ENCODE measurements at regions not wholly inside any gene's neighbourhood (a gene's known extent, or its start where the extent isn't known, plus 50 kb on each side); places are given as distances from the start of the nearest gene placed in this dataset.

DNA sequence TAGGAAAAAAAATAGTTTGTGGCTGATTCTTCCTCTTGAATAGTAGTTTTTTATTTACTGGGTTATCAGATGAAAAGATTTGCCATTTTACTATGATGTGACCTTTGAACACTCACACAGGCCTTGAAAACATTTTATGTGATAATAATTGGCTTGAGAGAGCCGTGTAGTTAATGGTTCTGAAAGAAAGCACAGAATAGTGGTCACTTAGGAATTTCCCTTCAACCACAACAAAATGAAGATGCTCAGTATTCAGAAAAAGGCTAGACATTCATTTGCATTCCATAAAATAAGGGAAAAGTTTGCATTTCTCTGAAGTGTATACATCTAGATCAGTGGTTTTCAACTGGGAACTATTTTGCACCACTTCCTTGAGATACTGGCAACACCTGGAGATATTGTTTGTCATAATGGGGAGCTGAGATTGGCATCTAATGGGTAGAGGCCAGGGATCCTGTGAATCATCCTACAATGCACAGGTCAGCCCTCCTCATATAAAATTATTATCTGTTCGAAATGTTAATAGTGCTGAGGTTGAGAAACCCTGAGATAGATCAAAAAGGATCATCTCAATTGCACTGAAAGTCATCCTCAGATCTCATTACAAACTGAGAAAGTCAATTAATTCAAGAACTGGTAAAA, 446.4 kb upstream of the CCNG1 start:
- no peak for DNase-seq (ENCODE audit: low spot score)
- in situ Hi-C loops (cut with MboI; ENCODE audit: low sequenced_read_pairs, unreplicated experiment), result no loop called here
- TF ChIP-seq, protein P1, sequence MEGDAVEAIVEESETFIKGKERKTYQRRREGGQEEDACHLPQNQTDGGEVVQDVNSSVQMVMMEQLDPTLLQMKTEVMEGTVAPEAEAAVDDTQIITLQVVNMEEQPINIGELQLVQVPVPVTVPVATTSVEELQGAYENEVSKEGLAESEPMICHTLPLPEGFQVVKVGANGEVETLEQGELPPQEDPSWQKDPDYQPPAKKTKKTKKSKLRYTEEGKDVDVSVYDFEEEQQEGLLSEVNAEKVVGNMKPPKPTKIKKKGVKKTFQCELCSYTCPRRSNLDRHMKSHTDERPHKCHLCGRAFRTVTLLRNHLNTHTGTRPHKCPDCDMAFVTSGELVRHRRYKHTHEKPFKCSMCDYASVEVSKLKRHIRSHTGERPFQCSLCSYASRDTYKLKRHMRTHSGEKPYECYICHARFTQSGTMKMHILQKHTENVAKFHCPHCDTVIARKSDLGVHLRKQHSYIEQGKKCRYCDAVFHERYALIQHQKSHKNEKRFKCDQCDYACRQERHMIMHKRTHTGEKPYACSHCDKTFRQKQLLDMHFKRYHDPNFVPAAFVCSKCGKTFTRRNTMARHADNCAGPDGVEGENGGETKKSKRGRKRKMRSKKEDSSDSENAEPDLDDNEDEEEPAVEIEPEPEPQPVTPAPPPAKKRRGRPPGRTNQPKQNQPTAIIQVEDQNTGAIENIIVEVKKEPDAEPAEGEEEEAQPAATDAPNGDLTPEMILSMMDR (IDR thresholded peaks at IDR 0.05; ENCODE audit: borderline replicate concordance, control extremely low read depth, extremely low read depth, insufficient read depth, missing control alignments), result no peak

DNA sequence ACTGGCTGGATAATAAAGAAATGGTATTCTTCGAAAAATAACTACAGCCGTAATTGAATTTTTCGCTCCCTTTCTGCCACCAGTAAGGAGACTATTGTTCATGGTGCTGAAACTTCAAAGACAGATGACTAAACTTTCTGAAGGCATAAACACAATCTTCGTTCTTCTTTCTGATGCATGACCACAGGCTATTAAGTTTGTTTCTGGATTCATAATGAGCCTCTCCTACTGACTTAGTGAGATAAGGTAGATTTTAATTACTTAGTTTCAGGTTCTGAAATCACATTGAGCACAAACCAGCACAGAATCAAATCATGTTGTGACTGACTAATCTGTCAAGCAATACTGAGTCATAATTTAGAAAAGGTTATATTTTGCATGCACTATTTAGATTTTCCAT, 441.8 kb upstream of the CCNG1 start:
- no peak for DNase-seq (ENCODE audit: low spot score)
- TF ChIP-seq, protein P1 (IDR thresholded peaks at IDR 0.05; ENCODE audit: borderline replicate concordance, control extremely low read depth, extremely low read depth, insufficient read depth, missing control alignments), result no peak
- in situ Hi-C loops (cut with MboI; ENCODE audit: low sequenced_read_pairs, unreplicated experiment), result no loop called here

GRCh38 chr5:162996053-162996452, 441.3 kb upstream of the CCNG1 start:
- TF ChIP-seq, protein P1 (IDR thresholded peaks at IDR 0.05; ENCODE audit: borderline replicate concordance, control extremely low read depth, extremely low read depth, insufficient read depth, missing control alignments), result no peak
- DNase-seq (ENCODE audit: low spot score), result no peak
- in situ Hi-C loops (cut with MboI; ENCODE audit: low sequenced_read_pairs, unreplicated experiment), result no loop called here

GRCh38 chr5:163005949-163006348, 431.4 kb upstream of the CCNG1 start:
- TF ChIP-seq, protein P1 (IDR thresholded peaks at IDR 0.05; ENCODE audit: borderline replicate concordance, control extremely low read depth, extremely low read depth, insufficient read depth, missing control alignments), result no peak
- in situ Hi-C loops (cut with MboI; ENCODE audit: low sequenced_read_pairs, unreplicated experiment), result no loop called here
- no peak for DNase-seq (ENCODE audit: low spot score)

GRCh38 chr5:163022582-163023128, 414.7 kb upstream of the CCNG1 start:
- DNase-seq (ENCODE audit: low spot score), result no peak
- in situ Hi-C loops (cut with MboI; ENCODE audit: low sequenced_read_pairs, unreplicated experiment), result no loop called here
- TF ChIP-seq, protein P1 (IDR thresholded peaks at IDR 0.05; ENCODE audit: borderline replicate concordance, control extremely low read depth, extremely low read depth, insufficient read depth, missing control alignments), result no peak

GRCh38 chr5:163023846-163024245, 413.5 kb upstream of the CCNG1 start:
- TF ChIP-seq, protein P1 (IDR thresholded peaks at IDR 0.05; ENCODE audit: borderline replicate concordance, control extremely low read depth, extremely low read depth, insufficient read depth, missing control alignments), result no peak
- in situ Hi-C loops (cut with MboI; ENCODE audit: low sequenced_read_pairs, unreplicated experiment), result no loop called here
- no peak for DNase-seq (ENCODE audit: low spot score)
